ENCODE measurements at regions not wholly inside any gene's neighbourhood (a gene's known extent, or its start where the extent isn't known, plus 50 kb on each side); places are given as distances from the start of the nearest gene placed in this dataset.

GRCh38 chr12:127386723-127387122 is 880.2 kb upstream of the TMEM132C start:
- H3K36me3 ChIP-seq: no peaks in the 10 kb centered on the region
- no peak for DNase-seq
- WGBS, 2 donors: 73 to 76% methylated on average over 5 of the region's 5 CpGs
- H3K27me3 ChIP-seq: peaks cover 0 to 5% (median 0%) of the 10 kb centered on the region in 4 donors
- H3K9me3 ChIP-seq: no peaks in the 10 kb centered on the region
- intact Hi-C loops (cut with DNase I): no loop called here
- no peak overlapping the region for H3K4me3 ChIP-seq
- TF ChIP-seq CTCF (IDR thresholded peaks at IDR 0.05) (no peak), POLR2A (IDR thresholded peaks at IDR 0.05) (no peak)
- H3K27ac ChIP-seq: no peak overlapping the region
- no peaks in the 10 kb centered on the region for H3K4me1 ChIP-seq

GRCh38 chr12:127388985-127389384 is 878.0 kb upstream of the TMEM132C start:
- TF ChIP-seq CTCF (IDR thresholded peaks at IDR 0.05) (no peak), POLR2A (IDR thresholded peaks at IDR 0.05) (no peak)
- Histone ChIP-seq H3K36me3 (no peaks in the 10 kb centered on the region), H3K4me1 (no peaks in the 10 kb centered on the region), H3K4me3 (no peak overlapping the region), H3K27ac (no peak overlapping the region), H3K9me3 (no peaks in the 10 kb centered on the region), H3K27me3 (peaks cover 0 to 5% (median 0%) of the 10 kb centered on the region in 4 donors)
- 63 to 78% methylated on average over 4 to 5 of the region's 7 CpGs for WGBS, 2 donors
- no peak for DNase-seq
- intact Hi-C loops (cut with DNase I): no loop called here

GRCh38 chr12:127389923-127390322 is 877.0 kb upstream of the TMEM132C start:
- Histone ChIP-seq H3K4me3 (no peak overlapping the region), H3K27ac (no peak overlapping the region), H3K9me3 (no peaks in the 10 kb centered on the region), H3K36me3 (no peaks in the 10 kb centered on the region), H3K27me3 (peaks cover 0 to 5% (median 0%) of the 10 kb centered on the region in 4 donors), H3K4me1 (no peaks in the 10 kb centered on the region)
- TF ChIP-seq POLR2A (IDR thresholded peaks at IDR 0.05) (no peak), CTCF (IDR thresholded peaks at IDR 0.05) (no peak)
- DNase-seq: no peak
- 0% methylated on average over 2 of the region's 2 CpGs; no CpG with 5 or more reads in 1 of the 2 donors for WGBS, 2 donors
- intact Hi-C loops (cut with DNase I): no loop called here

- no peaks in the 10 kb centered on the region for H3K9me3 ChIP-seq
- DNase-seq: no peak
- H3K4me1 ChIP-seq: no peaks in the 10 kb centered on the region
- H3K27me3 ChIP-seq: no peaks in the 10 kb centered on the region
- H3K36me3 ChIP-seq: no peaks in the 10 kb centered on the region
- TF ChIP-seq POLR2A (IDR thresholded peaks at IDR 0.05): no peak
- no peak for TF ChIP-seq CTCF (IDR thresholded peaks at IDR 0.05)
- no peak overlapping the region for H3K27ac ChIP-seq
- intact Hi-C loops (cut with DNase I): no loop called here
- no peak overlapping the region for H3K4me3 ChIP-seq
- WGBS, 2 donors: 49 to 67% methylated on average over 4 of the region's 4 CpGs
Measured at GRCh38 chr12:127393465-127393864, 873.5 kb upstream of the TMEM132C start.

GRCh38 chr12:127393896-127394295 is 873.1 kb upstream of the TMEM132C start:
- Histone ChIP-seq H3K27ac (no peak overlapping the region), H3K36me3 (no peaks in the 10 kb centered on the region), H3K9me3 (no peaks in the 10 kb centered on the region), H3K27me3 (no peaks in the 10 kb centered on the region), H3K4me3 (no peak overlapping the region), H3K4me1 (no peaks in the 10 kb centered on the region)
- DNase-seq: no peak
- intact Hi-C loops (cut with DNase I): no loop called here
- 14 to 24% methylated on average over 2 of the region's 2 CpGs for WGBS, 2 donors
- TF ChIP-seq CTCF (IDR thresholded peaks at IDR 0.05) (no peak), POLR2A (IDR thresholded peaks at IDR 0.05) (no peak)
